GM06990 (cell line): ENCODE measurements at regions not wholly inside any gene's neighbourhood (a gene's known extent, or its start where the extent isn't known, plus 50 kb on each side); places are given as distances from the start of the nearest gene placed in this dataset.

Experiments
- DNase-seq: peaks from one replicate; pipeline ENCODE4 v3.0.0-alpha.2; 2011; ENCODE audit not compliant: insufficient read length; ENCODE audit errors: extremely low read depth
- H3K27me3 ChIP-seq: replicated peaks from 2 replicates; pipeline ENCODE4 v1.6.0; 2011; ENCODE audit warnings: low read length; ENCODE audit not compliant: control insufficient read depth, insufficient read depth
- H3K36me3 ChIP-seq: 2 replicates; pipeline ENCODE4 v1.5.1; 2011; ENCODE audit warnings: low read length; ENCODE audit not compliant: control insufficient read depth, insufficient read depth
- H3K4me3 ChIP-seq: replicated peaks from 2 replicates; pipeline ENCODE4 v1.5.1; 2011; ENCODE audit warnings: low read depth, mild to moderate bottlenecking, control low read depth, low read length
- TF ChIP-seq, protein P1 (sequence below): IDR thresholded peaks from 2 replicates; pipeline ENCODE4 v1.5.1; 2011; ENCODE audit warnings: low read length, control low read depth, mild to moderate bottlenecking, inconsistent platforms; ENCODE audit not compliant: insufficient read depth, poor library complexity, severe bottlenecking

DNA sequence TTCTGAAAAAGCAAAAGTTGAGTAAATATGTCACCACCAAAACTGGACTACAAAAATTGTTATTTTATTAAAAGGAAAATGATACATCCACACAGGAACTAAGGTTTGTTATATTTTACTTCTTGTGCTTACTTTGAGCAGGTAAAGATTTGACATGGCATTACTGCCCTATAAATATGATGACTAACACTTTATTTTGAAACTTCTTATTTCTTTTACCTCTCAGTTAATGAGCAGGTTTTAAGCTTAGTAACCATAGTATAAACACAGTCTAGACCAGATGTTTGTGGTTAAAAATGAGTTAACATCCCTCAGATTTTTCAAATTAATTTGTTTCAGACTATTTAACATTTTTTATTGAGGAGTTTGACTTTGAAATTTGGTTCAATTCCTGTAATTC is 862.5 kb upstream of the USP15 start:
- no peaks in the 10 kb centered on the region for H3K27me3 ChIP-seq
- no peak overlapping the region for H3K4me3 ChIP-seq
- H3K36me3 ChIP-seq = no peaks in the 10 kb centered on the region
- DNase-seq = no peak
- TF ChIP-seq, protein P1, sequence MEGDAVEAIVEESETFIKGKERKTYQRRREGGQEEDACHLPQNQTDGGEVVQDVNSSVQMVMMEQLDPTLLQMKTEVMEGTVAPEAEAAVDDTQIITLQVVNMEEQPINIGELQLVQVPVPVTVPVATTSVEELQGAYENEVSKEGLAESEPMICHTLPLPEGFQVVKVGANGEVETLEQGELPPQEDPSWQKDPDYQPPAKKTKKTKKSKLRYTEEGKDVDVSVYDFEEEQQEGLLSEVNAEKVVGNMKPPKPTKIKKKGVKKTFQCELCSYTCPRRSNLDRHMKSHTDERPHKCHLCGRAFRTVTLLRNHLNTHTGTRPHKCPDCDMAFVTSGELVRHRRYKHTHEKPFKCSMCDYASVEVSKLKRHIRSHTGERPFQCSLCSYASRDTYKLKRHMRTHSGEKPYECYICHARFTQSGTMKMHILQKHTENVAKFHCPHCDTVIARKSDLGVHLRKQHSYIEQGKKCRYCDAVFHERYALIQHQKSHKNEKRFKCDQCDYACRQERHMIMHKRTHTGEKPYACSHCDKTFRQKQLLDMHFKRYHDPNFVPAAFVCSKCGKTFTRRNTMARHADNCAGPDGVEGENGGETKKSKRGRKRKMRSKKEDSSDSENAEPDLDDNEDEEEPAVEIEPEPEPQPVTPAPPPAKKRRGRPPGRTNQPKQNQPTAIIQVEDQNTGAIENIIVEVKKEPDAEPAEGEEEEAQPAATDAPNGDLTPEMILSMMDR = no peak

DNA sequence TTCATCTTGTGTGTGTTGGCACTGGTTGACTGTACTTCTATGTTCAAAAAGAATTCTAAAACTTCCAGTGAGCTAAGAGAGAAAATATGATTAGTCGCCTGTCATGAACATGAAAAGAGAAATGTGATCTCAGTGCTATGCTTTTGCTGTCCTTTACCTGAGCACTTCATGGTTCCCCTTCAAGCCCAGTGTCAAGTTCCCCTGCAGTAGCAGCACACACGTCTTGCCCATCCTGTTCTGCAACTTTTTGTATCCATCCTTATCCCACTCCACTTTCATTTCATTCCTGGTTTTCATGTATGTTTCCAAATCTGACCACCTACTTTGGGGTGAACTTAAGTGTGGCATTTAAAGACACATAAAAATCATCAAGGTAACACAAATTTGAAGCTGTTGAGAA is 848.0 kb upstream of the USP15 start:
- H3K36me3 ChIP-seq = no peaks in the 10 kb centered on the region
- TF ChIP-seq, protein P1 = no peak
- DNase-seq = no peak
- no peaks in the 10 kb centered on the region for H3K27me3 ChIP-seq
- no peak overlapping the region for H3K4me3 ChIP-seq

DNA sequence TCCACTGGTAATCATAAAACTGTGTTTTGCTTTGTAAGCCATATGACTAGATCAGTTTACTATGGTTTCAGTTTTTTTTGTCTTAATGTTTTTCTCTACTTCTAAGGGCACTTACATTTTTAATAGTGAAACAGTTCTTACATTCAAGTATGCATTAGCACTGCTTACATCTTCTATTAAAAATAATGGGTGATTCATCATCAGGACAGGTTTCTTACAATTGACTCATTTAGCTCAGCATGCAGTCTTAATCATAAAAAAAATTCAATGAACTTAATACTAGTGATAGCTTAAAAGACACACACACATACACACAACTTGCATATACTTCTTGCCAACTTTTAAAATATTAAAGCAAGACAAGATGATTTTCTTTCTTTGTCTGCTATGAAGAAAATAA is 845.7 kb upstream of the USP15 start:
- TF ChIP-seq, protein P1 = no peak
- no peak overlapping the region for H3K4me3 ChIP-seq
- no peak for DNase-seq
- no peaks in the 10 kb centered on the region for H3K27me3 ChIP-seq
- H3K36me3 ChIP-seq = no peaks in the 10 kb centered on the region

DNA sequence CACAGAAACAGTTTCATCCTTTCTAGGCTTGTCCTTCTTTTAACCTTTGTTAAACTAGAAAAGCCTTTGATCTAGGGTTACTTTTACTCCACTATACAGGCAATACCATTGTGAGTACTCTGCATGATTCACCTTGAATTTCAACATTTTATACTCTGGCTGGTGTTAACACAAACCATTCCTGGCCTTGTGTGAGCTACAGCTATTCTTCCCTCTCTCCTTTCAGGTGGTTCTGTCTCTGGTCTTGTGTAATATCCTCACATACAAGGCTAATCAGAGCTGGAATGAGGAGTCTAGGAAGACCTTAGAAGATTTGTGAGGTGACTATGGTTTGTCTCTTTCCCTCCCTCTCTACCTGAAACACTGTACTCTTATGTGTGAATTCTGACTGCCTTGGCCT is 837.4 kb upstream of the USP15 start:
- no peak for DNase-seq
- TF ChIP-seq, protein P1 = no peak
- Histone ChIP-seq H3K27me3 (no peaks in the 10 kb centered on the region), H3K36me3 (no peaks in the 10 kb centered on the region), H3K4me3 (no peak overlapping the region)

DNA sequence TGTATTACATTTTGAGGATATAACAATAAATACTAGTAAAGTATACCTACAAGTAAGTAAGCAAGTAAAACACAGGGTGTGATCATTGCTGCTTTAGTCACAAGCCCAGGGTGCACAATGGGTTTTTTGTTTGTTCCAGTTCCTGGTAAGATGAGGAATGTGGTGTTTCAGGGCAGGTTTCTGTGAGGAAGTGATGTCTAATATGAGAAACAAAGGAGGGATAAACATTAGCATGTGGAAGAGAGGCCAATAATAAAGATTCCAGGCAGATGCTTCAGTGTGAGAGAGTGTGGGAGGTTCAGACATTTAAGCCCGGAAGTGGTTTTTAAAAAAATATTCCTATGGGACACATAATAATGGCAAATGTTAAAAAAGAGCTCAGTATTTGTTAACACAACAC is 808.1 kb upstream of the USP15 start:
- H3K36me3 ChIP-seq = no peaks in the 10 kb centered on the region
- TF ChIP-seq, protein P1 = no peak
- H3K27me3 ChIP-seq = no peaks in the 10 kb centered on the region
- DNase-seq = no peak
- H3K4me3 ChIP-seq = no peak overlapping the region

DNA sequence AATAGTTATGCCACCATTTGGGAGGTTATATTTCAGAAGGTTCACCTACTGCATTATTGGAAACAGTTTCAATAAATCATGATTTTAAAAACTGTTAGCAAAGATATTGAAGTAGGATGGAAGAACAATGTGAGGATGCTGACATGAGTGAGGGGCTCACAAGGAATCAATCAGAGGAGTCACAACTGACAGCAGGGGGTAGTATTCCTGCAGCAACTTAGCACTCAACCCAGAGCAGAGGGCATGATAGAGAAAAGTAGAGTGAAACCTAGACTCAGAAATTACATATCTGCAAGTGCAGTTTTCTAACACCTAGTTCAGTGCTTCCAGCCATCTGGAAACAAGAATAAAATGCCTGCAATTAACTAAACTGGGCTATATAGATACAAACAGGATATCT is 772.5 kb upstream of the USP15 start:
- H3K36me3 ChIP-seq = no peaks in the 10 kb centered on the region
- TF ChIP-seq, protein P1 = no peak

More for the DNA sequence above, 772.5 kb upstream of the USP15 start:
- Histone ChIP-seq H3K27me3 (no peaks in the 10 kb centered on the region), H3K4me3 (no peak overlapping the region)
- no peak for DNase-seq
